ENCODE measurements at regions not wholly inside any gene's neighbourhood (a gene's known extent, or its start where the extent isn't known, plus 50 kb on each side); places are given as distances from the start of the nearest gene placed in this dataset.

- intact Hi-C loops (cut with DNase I) = no loop called here
- Histone ChIP-seq H3K27me3 (no peaks in the 10 kb centered on the region), H3K4me3 (no peak overlapping the region), H3K36me3 (no peaks in the 10 kb centered on the region), H3K4me1 (no peaks in the 10 kb centered on the region), H3K27ac (no peak overlapping the region), H3K9me3 (no peaks in the 10 kb centered on the region)
- 53 to 69% methylated on average over 3 of the region's 3 CpGs for WGBS, 2 donors
- no peak for TF ChIP-seq CTCF (IDR thresholded peaks at IDR 0.05)
- TF ChIP-seq POLR2A (IDR thresholded peaks at IDR 0.05) = no peak
- no peak for DNase-seq
Observed at GRCh38 chr10:64090865-64091264, 569.7 kb downstream of the REEP3 start.

GRCh38 chr10:64091897-64092296 is 570.7 kb downstream of the REEP3 start:
- DNase-seq = no peak
- 36 to 39% methylated on average over 4 of the region's 4 CpGs for WGBS, 2 donors
- Histone ChIP-seq H3K4me1 (no peaks in the 10 kb centered on the region), H3K4me3 (no peak overlapping the region), H3K27me3 (no peaks in the 10 kb centered on the region), H3K9me3 (no peaks in the 10 kb centered on the region), H3K27ac (no peak overlapping the region), H3K36me3 (no peaks in the 10 kb centered on the region)
- intact Hi-C loops (cut with DNase I) = no loop called here
- TF ChIP-seq CTCF (IDR thresholded peaks at IDR 0.05) (no peak), POLR2A (IDR thresholded peaks at IDR 0.05) (no peak)

GRCh38 chr10:64093304-64093703 is 572.1 kb downstream of the REEP3 start:
- H3K4me3 ChIP-seq = no peak overlapping the region
- no peak for DNase-seq
- no peak overlapping the region for H3K27ac ChIP-seq
- no peaks in the 10 kb centered on the region for H3K36me3 ChIP-seq
- no peaks in the 10 kb centered on the region for H3K9me3 ChIP-seq
- 33 to 51% methylated on average over 3 of the region's 3 CpGs for WGBS, 2 donors
- TF ChIP-seq CTCF (IDR thresholded peaks at IDR 0.05) (no peak), POLR2A (IDR thresholded peaks at IDR 0.05) (no peak)
- no peaks in the 10 kb centered on the region for H3K27me3 ChIP-seq
- intact Hi-C loops (cut with DNase I) = no loop called here
- H3K4me1 ChIP-seq = no peaks in the 10 kb centered on the region

- DNase-seq = no peak
- Histone ChIP-seq H3K27ac (no peak overlapping the region), H3K4me1 (no peaks in the 10 kb centered on the region), H3K27me3 (no peaks in the 10 kb centered on the region), H3K36me3 (no peaks in the 10 kb centered on the region), H3K4me3 (no peak overlapping the region), H3K9me3 (no peaks in the 10 kb centered on the region)
- WGBS, 2 donors = 54 to 62% methylated on average over 3 of the region's 3 CpGs
- intact Hi-C loops (cut with DNase I) = no loop called here
- TF ChIP-seq CTCF (IDR thresholded peaks at IDR 0.05) = no peak
- TF ChIP-seq POLR2A (IDR thresholded peaks at IDR 0.05) = no peak
Observed at GRCh38 chr10:64093946-64094535, 572.8 kb downstream of the REEP3 start.

GRCh38 chr10:64096941-64097340 is 575.7 kb downstream of the REEP3 start:
- no peaks in the 10 kb centered on the region for H3K9me3 ChIP-seq
- H3K4me3 ChIP-seq = no peak overlapping the region
- TF ChIP-seq CTCF (IDR thresholded peaks at IDR 0.05) (no peak), POLR2A (IDR thresholded peaks at IDR 0.05) (no peak)
- H3K27ac ChIP-seq = no peak overlapping the region
- no peaks in the 10 kb centered on the region for H3K36me3 ChIP-seq
- DNase-seq = no peak
- no peaks in the 10 kb centered on the region for H3K4me1 ChIP-seq
- intact Hi-C loops (cut with DNase I) = no loop called here
- H3K27me3 ChIP-seq = no peaks in the 10 kb centered on the region
- 61 to 63% methylated on average over 4 of the region's 4 CpGs for WGBS, 2 donors

All from esophagus squamous epithelium (tissue), 5 donors.